Fibroblast of skin of abdomen (primary cell): ENCODE measurements at regions not wholly inside any gene's neighbourhood (a gene's known extent, or its start where the extent isn't known, plus 50 kb on each side); places are given as distances from the start of the nearest gene placed in this dataset.

ENCODE experiments used
- DNase-seq: peaks from one replicate; pipeline ENCODE4 v3.0.0-alpha.2; 2013

DNA sequence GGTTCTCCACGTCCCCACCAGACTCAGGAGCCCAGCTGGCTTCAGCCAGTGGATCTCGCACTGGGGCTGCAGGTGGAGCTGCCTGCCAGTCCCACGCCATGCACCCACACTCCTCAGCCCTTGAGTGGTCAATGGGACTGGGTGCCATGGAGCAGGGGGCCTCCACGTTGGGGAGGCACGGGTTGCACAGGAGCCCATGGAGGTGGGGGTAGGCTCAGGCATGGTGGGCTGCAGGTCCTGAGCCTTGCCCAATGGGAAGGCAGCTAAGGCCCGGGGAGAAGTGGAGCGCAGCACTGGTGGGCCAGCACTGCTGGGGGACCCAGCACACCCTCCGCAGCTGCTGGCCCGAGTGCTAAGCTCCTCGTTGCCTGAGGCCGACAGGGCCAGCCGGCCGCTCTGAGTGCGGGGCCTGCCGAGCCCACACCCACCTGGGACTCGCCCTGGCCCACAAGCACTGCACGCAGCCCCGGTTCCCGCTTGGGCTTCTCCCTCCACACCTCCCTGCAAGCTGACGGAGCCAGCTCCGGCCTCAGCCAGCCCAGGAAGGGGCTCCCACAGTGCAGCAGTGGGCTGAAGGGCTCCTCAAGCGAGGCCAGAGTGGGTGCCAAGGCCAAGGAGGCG is 258.5 kb upstream of the PDGFD start:
- no peak for DNase-seq

- peak; percentile 53 for DNase-seq
These were observed 246.4 kb upstream of the PDGFD start for GRCh38 chr11:104410336-104410735.

DNA sequence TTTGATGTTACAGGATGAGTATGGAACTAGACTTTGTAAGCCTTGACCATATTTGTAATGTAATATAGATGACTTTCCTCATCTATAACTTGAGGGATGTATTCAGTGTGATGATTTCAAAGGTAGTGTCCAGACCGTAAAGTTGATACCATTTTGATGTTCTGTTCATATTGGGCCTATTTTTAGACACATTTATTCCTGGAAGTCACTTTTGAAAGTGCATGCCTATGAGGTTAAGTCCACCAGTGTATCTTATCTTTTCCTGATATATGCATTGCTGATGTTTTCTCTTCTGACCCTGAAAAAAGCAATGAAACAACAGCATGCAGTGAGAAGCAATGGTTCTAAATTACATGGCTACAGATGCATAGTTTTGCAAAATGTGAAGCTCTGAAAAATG is 244.7 kb upstream of the PDGFD start:
- no peak for DNase-seq

DNA sequence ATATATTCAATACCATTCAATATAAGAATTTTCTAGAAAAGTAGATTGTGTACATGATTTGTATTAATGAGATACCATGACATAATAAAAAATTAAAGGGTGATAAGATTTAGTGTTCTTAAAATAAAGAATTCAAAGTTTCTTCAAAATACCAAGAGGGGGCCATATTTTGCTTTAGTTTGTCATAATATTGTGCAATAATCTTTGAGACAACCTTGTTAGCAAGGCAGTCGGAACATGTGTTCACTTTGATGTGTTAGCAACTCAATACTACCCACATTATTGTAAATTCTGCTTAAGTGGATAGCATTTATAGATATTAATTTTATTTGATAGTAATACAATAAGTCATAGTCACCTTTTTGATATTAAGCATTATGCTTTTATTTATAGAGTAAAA is 241.3 kb upstream of the PDGFD start:
- DNase-seq: no peak

DNA sequence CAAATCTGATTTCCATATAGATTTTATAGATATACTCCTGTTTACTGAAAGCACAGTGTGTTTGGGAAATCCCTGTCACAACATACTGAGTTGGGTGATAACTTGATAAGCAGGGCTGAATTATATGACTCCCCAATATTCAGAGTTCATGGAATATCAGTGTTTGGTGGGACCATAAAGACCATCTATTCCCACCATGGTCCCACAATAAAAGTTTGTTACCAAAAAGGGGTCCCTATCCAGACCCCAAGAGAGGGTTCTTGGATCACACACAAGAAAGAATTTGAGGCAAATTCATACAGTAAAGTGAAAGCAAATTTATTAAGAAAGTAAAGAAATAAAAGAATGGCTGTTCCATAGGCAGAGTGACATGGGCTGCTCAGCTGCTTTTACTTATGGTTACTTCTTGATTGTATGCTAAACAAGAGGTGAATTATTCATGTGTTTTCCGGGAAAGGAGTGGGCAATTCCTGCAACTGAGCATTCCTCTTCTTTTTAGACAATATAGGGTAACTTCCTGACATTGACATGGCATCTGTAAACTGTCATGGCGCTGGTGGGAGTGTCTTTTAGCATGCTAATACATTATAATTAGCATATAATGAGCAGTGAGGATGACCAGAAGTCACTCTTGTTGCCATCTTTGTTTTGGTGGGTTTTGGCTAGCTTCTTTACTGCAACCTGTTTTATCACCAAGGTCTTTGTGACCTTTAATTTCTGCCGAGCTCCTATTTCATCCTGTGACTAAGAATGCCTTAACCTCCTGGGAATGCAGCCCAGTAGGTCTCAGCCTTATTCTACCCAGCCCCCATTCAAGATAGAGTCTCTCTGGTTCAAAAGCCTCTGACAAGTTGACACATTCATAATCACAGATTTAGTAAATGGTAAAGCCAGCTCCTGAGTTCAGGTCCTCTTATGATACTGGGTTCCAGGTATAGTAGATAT is 240.6 kb upstream of the PDGFD start:
- DNase-seq: no peak

GRCh38 chr11:104402812-104403521 is 239.0 kb upstream of the PDGFD start:
- peak; percentile 12 for DNase-seq

GRCh38 chr11:104394508-104394907 is 230.6 kb upstream of the PDGFD start:
- DNase-seq: no peak

DNA sequence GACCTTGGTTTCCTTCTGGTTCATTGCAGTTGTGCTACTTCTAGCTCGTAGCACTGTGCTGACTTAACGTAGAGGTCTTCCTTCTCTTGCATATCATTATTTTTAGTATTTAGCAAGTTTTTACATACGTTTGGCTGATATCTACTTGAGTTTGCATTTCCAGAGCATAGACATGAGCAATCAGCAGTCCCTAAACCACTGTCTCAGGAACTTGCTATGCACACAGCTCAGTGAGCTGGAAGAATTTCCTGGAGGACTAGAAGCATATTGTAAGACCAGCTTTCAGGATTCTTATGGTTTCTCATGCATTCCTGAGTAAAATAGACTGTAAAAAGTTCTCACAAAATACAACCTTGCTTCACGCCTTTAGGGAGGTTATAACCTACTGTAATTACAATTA is 226.7 kb upstream of the PDGFD start:
- DNase-seq: peak; percentile 44

GRCh38 chr11:104385884-104386283 is 221.9 kb upstream of the PDGFD start:
- no peak for DNase-seq

DNA sequence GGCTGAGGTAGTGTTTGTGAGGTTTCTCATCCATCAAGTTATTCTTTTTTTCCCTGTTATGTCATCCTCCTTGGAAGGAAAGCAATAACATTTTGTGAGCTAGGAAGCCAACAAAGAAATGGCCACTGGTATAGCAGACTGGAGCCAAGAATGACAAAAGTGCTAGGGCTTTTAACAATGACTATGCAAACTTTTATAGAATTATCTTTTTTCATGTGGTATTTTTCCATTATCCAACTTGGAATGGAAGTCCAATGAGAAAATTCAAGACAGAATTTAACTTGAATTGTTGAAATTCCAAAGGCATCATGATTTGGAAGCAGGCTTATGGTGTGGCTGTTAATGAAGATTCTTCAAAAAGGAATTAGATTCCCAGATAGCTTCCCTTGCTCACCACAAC is 216.4 kb upstream of the PDGFD start:
- peak; percentile 7 for DNase-seq

DNA sequence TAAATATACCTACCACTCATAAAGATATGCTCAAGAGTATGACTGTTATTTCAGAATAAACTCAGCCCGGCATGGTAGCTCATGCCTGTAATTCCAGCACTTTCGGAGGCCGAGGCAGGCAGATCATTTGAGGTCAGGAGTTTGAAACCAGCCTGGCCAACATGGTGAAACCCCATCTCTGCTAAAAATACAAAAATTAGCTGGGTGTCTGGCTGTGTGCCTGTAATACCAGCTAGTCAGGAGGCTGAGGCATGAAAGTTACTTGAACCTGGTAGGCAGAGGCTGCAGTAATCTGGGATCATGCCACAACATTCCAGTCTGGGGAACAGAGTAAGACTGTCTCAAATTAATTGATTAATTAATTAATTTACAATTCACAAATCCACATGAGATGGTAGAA is 208.2 kb upstream of the PDGFD start:
- DNase-seq: no peak

- no peak for DNase-seq
These were observed 206.5 kb upstream of the PDGFD start for GRCh38 chr11:104370478-104370877.

- peak; percentile 2 for DNase-seq
These were observed 205.8 kb upstream of the PDGFD start for GRCh38 chr11:104369761-104370160.

GRCh38 chr11:104366321-104366734 is 202.4 kb upstream of the PDGFD start:
- no peak for DNase-seq

DNA sequence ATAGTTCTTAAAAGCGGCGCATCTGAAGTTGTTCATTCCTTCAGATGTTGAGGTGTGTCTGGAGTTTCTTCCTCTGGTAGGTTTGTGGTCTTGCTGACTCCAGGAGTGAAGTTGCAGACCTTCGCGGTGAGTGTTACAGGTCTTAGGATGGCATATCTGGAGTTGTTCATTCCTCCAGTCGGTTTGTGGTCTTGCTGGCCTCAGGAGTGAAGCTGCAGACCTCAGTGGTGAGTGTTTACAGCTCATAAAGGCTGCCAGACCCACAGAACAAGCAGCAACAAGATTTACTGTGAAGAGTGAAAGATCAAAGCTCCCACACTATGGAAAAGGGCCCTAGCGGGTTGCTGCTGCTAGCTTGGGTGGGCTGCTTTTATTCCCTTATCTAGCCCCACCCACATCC is 201.7 kb upstream of the PDGFD start:
- no peak for DNase-seq

- DNase-seq: no peak
These were observed 198.0 kb upstream of the PDGFD start for GRCh38 chr11:104361975-104362374.

- no peak for DNase-seq
These were observed 188.1 kb upstream of the PDGFD start for GRCh38 chr11:104352036-104352435.

- no peak for DNase-seq
These were observed 179.6 kb upstream of the PDGFD start for GRCh38 chr11:104343578-104343977.

DNA sequence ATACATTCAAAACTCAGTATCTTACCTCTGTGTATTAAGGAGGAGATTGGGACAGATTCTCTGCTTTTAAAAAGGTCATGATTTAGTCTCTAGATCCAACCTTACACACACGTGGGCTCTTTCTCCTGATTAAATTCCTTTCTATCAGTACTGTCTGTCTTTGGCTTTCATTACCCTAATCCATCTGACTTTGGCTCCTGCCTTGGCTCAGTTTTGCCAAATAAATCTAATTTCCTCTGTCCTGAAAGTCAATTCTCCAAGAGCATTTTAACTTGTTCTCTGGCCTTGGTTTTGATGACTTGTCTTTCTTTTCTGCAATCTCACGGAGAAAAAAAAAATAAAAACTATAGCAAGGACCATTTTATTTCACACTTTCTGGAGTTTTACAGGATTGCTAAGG is 176.6 kb upstream of the PDGFD start:
- no peak for DNase-seq

DNA sequence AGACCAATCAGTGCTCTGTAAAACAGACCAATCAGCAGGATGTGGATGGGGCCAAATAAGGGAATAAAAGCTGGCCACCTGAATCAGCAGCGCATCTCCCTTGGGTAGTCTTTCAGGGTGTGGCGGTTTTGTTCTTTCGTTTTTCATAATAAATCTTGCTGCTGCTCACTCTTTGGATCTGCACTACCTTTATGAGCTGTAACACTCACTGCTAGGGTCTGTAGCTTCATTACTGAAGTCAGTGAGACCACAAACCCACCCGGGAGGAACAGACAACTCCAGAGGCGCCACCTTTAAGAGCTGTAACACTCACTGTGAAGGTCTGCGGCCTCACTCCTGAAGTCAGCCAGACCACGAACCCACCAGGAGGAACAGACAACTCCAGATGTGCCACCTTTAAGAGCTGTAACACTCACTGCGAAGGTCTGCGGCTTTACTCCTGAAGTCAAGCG is 175.5 kb upstream of the PDGFD start:
- no peak for DNase-seq

- peak; percentile 28 for DNase-seq
These were observed 174.2 kb upstream of the PDGFD start for GRCh38 chr11:104338186-104338585.

DNA sequence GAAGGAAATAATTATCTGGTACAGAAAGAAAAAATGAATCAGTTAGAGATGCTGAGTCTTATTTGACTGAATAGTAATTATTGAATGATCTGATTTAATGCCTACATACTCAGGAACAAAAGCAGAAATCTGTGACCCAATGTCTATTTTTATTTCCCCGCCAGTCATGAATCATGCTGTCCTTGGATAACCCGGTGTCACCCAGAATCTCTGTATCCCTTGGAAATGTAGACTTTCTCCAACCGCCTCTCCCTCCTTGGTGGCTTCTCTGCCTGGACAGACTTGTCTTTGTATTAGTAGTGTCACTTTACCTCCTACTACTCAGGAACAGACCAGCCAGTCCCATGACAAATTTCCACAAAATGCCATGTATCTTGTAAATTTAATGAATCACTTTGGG is 173.3 kb upstream of the PDGFD start:
- DNase-seq: no peak

DNA sequence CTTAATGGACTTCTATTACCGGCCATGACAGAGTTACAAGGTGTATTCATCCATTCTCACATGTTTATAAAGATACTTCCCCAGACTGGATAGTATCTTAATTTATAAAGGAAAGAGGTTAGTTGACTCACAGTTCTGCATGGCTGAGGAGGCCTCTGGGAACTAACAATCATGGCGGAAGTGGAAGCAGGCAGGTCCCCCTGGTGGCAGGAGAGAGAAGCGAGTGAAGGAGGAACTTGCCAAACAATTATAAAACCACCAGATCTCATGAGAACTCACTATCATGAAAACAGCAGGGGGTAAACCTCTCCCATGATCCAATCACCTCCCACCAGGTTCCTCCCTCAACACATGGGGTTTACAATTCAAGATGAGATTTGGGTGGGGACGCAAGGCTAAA is 170.0 kb upstream of the PDGFD start:
- no peak for DNase-seq
